HEK293T (cell line): ENCODE measurements at regions not wholly inside any gene's neighbourhood (a gene's known extent, or its start where the extent isn't known, plus 50 kb on each side); places are given as distances from the start of the nearest gene placed in this dataset.

Experiments used
- CTCF ChIA-PET: fragments of 350-600 bp; formaldehyde crosslinking; extraction: SDS; loops from one replicate; lab custom pipeline; 2021; ENCODE audit warnings: antibody characterized with exemption, inconsistent platforms; lab: Yijun Ruan, JAX
- POLR2A ChIA-PET: fragments of 350-600 bp; formaldehyde crosslinking; extraction: SDS; loops from one replicate; lab custom pipeline; 2020; ENCODE audit warnings: antibody characterized with exemption, inconsistent platforms; lab: Yijun Ruan, JAX
- DNase-seq: peaks from one replicate; pipeline ENCODE4 v3.0.0; 2012; ENCODE audit warnings: mixed read lengths; ENCODE audit errors: extremely low spot score
- ARNT ChIP-seq: fragments of 450-650 bp; IDR thresholded peaks from 2 replicates; pipeline ENCODE4 v1.6.1; 2017; ENCODE audit warnings: mild to moderate bottlenecking
- BHLHE40 ChIP-seq: fragments of 450-650 bp; IDR thresholded peaks from 2 replicates; pipeline ENCODE4 v1.6.1; 2016; ENCODE audit warnings: mild to moderate bottlenecking, moderate library complexity, borderline replicate concordance
- CTBP1 ChIP-seq: fragments of 450-650 bp; IDR thresholded peaks from 2 replicates; pipeline ENCODE4 v1.6.1; 2016; ENCODE audit warnings: borderline replicate concordance
- ELF4 ChIP-seq: fragments of 450-650 bp; IDR thresholded peaks from 2 replicates; pipeline ENCODE4 v1.6.1; 2017; ENCODE audit warnings: antibody characterized with exemption
- FOXA1 ChIP-seq: fragments of 450-650 bp; IDR thresholded peaks from 2 replicates; pipeline ENCODE4 v1.6.1; 2016; ENCODE audit warnings: mild to moderate bottlenecking
- FOXK2 ChIP-seq: fragments of 450-650 bp; IDR thresholded peaks from 2 replicates; pipeline ENCODE4 v1.6.1; 2016; ENCODE audit warnings: mild to moderate bottlenecking
- FOXM1 ChIP-seq: fragments of 450-650 bp; IDR thresholded peaks from 2 replicates; pipeline ENCODE4 v1.6.1; 2017; ENCODE audit warnings: mild to moderate bottlenecking, borderline replicate concordance
- HDGF ChIP-seq: fragments of 450-650 bp; IDR thresholded peaks from 2 replicates; pipeline ENCODE4 v1.6.1; 2017; ENCODE audit warnings: antibody characterized with exemption, borderline replicate concordance
- L3MBTL2 ChIP-seq: fragments of 450-650 bp; conservative IDR thresholded peaks from 2 replicates; pipeline ENCODE4 v1.6.1; 2016; ENCODE audit warnings: mild to moderate bottlenecking
- LEF1 ChIP-seq: fragments of 450-650 bp; IDR thresholded peaks from 2 replicates; pipeline ENCODE4 v1.6.1; 2017; ENCODE audit warnings: mild to moderate bottlenecking, borderline replicate concordance
- NFRKB ChIP-seq: fragments of 450-650 bp; IDR thresholded peaks from 2 replicates; pipeline ENCODE4 v1.6.1; 2016; ENCODE audit warnings: mild to moderate bottlenecking, moderate library complexity
- PKNOX1 ChIP-seq: fragments of 450-650 bp; IDR thresholded peaks from 2 replicates; pipeline ENCODE4 v1.6.1; 2016
- SP1 ChIP-seq: fragments of 450-650 bp; IDR thresholded peaks from 2 replicates; pipeline ENCODE4 v1.6.1; 2017
- SUZ12 ChIP-seq: fragments of 450-650 bp; IDR thresholded peaks from 2 replicates; pipeline ENCODE4 v1.6.1; 2016; ENCODE audit warnings: mild to moderate bottlenecking
- TARDBP ChIP-seq: fragments of 450-650 bp; IDR thresholded peaks from 2 replicates; pipeline ENCODE4 v1.6.1; 2016
- ZNF384 ChIP-seq: fragments of 450-650 bp; IDR thresholded peaks from 2 replicates; pipeline ENCODE4 v1.6.1; 2016

GRCh38 chrX:39614680-39614998 lies 483.1 kb downstream of the BCOR start:
- CTCF ChIA-PET: no interaction called here
- DNase-seq: no peak
- TF ChIP-seq PKNOX1 (no peak), FOXM1 (no peak), BHLHE40 (no peak), ARNT (no peak)
- POLR2A ChIA-PET: no interaction called here

DNA sequence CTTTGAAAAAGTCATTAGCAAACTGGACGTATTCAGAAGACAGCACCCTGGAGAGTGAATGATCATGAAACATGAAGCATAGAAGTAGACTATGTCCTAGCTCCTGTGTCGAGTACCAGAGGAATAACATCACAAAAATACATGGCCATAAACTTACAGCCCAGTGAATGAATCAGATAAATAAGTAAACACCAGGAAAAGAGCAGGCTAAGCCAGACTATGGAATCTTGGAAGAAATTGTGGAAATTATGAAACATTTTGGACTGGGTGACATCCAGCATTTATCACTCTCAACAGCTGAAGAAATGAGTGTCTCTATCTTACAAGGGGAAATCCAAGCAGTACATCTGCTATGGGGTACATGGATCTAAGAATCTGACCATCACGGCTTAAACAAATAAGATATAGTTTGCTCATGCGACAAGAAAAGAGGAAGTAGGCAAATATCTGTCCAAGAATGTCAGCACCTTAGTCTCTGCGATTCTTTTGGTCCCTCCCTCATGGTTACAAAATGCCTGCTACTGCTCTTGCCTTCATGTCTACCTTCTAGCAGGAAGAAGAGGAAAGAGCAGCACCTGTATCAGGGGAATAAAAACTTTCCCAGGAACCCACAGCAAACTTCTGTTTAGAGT lies 481.5 kb downstream of the BCOR start:
- CTCF ChIA-PET: no interaction called here
- TF ChIP-seq BHLHE40 (no peak), ARNT (no peak), PKNOX1 (no peak), L3MBTL2 (no peak), CTBP1 (no peak), FOXA1 (no peak), SP1 (no peak), TARDBP (no peak)
- POLR2A ChIA-PET: no interaction called here
- DNase-seq: no peak

GRCh38 chrX:39616731-39617130 lies 481.0 kb downstream of the BCOR start:
- POLR2A ChIA-PET: no interaction called here
- TF ChIP-seq LEF1: no peak
- no peak for TF ChIP-seq SP1
- TF ChIP-seq FOXM1: no peak
- no peak for TF ChIP-seq PKNOX1
- TF ChIP-seq HDGF: no peak
- no peak for TF ChIP-seq FOXA1
- no peak for TF ChIP-seq L3MBTL2
- no peak for TF ChIP-seq BHLHE40
- TF ChIP-seq ZNF384: no peak
- no peak for TF ChIP-seq NFRKB
- TF ChIP-seq CTBP1: no peak
- no peak for TF ChIP-seq SUZ12
- no peak for TF ChIP-seq TARDBP
- TF ChIP-seq ARNT: no peak
- no peak for DNase-seq
- CTCF ChIA-PET: no interaction called here

- TF ChIP-seq ARNT: no peak
- TF ChIP-seq ELF4: no peak
- TF ChIP-seq HDGF: no peak
- TF ChIP-seq SP1: no peak
- no peak for TF ChIP-seq L3MBTL2
- no peak for TF ChIP-seq BHLHE40
- no peak for TF ChIP-seq LEF1
- TF ChIP-seq NFRKB: no peak
- no peak for TF ChIP-seq FOXK2
- TF ChIP-seq SUZ12: no peak
- no peak for TF ChIP-seq TARDBP
- TF ChIP-seq FOXM1: no peak
- ChIA-PET CTCF (no interaction called here), POLR2A (no interaction called here)
- DNase-seq: no peak
Measured at GRCh38 chrX:39618178-39618577, 479.6 kb downstream of the BCOR start.

GRCh38 chrX:39619182-39620009 lies 478.4 kb downstream of the BCOR start:
- TF ChIP-seq HDGF: no peak
- no peak for TF ChIP-seq CTBP1
- TF ChIP-seq ELF4: no peak
- no peak for TF ChIP-seq SP1
- TF ChIP-seq PKNOX1: no peak
- no peak for TF ChIP-seq FOXK2
- no peak for TF ChIP-seq L3MBTL2
- TF ChIP-seq TARDBP: no peak
- TF ChIP-seq ARNT: no peak
- no peak for TF ChIP-seq LEF1
- no peak for TF ChIP-seq FOXM1
- no peak for TF ChIP-seq BHLHE40
- DNase-seq: no peak
- POLR2A ChIA-PET: no interaction called here
- CTCF ChIA-PET: no interaction called here
